ENCODE measurements at regions not wholly inside any gene's neighbourhood (a gene's known extent, or its start where the extent isn't known, plus 50 kb on each side); places are given as distances from the start of the nearest gene placed in this dataset.

DNA sequence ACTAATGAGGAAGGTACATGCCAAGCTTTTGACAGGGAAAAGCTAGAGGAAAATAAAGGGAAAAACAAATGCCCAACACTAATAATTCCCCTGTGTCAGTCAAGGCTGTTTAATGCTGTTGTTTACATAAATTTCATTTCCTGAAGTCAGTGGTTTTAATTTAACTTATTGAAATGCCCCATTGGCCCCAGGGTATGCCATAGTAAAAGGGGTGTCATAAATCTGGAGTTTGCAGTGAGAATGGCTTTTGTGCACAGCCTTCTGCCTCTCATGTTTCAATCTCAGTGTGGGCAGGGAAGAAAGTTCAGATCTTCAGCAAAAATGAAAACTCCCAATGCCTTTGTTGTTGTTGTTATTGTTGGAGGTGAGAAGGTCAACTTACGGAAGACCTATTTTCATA is 550.1 kb upstream of the DCC start:
- H2BK15ac ChIP-seq (ENCODE audit: low read length): no peak overlapping the region
- H2BK12ac ChIP-seq (ENCODE audit: low read depth, low read length): no peak overlapping the region
- no peaks in the 10 kb centered on the region for H4K20me1 ChIP-seq (replicated peaks in 1 of 2; ENCODE audit: control insufficient read depth in 1 of 2, insufficient read depth in 2 of 2, low read length in 2 of 2)
- H3K9me3 ChIP-seq (ENCODE audit: insufficient read depth in 2 of 2, low read depth in 1 of 2, low read length in 1 of 2): no peaks in the 10 kb centered on the region
- H2AFZ ChIP-seq (ENCODE audit: low read length): no peak overlapping the region
- FAIRE-seq (no peak), DNase-seq (ENCODE audit: low read depth in 1 of 2, low spot score in 2 of 2) (no peak)
- H3K27ac ChIP-seq (ENCODE audit: low read depth, low read length): no peak overlapping the region
- H3K79me2 ChIP-seq (ENCODE audit: control insufficient read depth in 1 of 2, insufficient read depth in 2 of 2, low read length in 2 of 2): no peaks in the 10 kb centered on the region
- H3K56ac ChIP-seq (replicated peaks; ENCODE audit: insufficient read length, low read depth, low read length): no peak overlapping the region
- POLR2A ChIA-PET (ENCODE audit: partially characterized antibody): no interaction called here
- H3K27me3 ChIP-seq (replicated peaks in 1 of 4; ENCODE audit: control insufficient read depth in 3 of 4, extremely low read depth in 1 of 4, insufficient read depth in 3 of 4, low read length in 3 of 4): no peaks in the 10 kb centered on the region
- H3K23me2 ChIP-seq (ENCODE audit: low read depth, low read length): no peaks in the 10 kb centered on the region
- H3K79me1 ChIP-seq (ENCODE audit: low read depth, low read length): no peaks in the 10 kb centered on the region
- H2BK120ac ChIP-seq (replicated peaks; ENCODE audit: low read depth, low read length): no peak overlapping the region
- H3K18ac ChIP-seq (ENCODE audit: extremely low read depth, low read length): no peak overlapping the region
- 93% methylated on average over 1 of the region's 1 CpG; no CpG with 5 or more reads in 1 of the 2 experiments for WGBS, 2 experiments (ENCODE audit: extremely low coverage in 1 of 2, insufficient coverage in 1 of 2, insufficient read length in 1 of 2, insufficient replicate concordance in 2 of 2, low coverage in 1 of 2, low lambda C conversion rate in 2 of 2, missing lambda C conversion rate in 1 of 2)
- no peak overlapping the region for H3K4me2 ChIP-seq (ENCODE audit: insufficient read depth in 1 of 2, low read depth in 2 of 2, low read length in 2 of 2)
- H2AK5ac ChIP-seq (ENCODE audit: low read depth, low read length): no peak overlapping the region
- H3K4me1 ChIP-seq (replicated peaks in 1 of 4; ENCODE audit: control insufficient read depth in 3 of 4, insufficient read depth in 4 of 4, low read length in 3 of 4): no peaks in the 10 kb centered on the region
- CTCF ChIA-PET (ENCODE audit: partially characterized antibody): no interaction called here
- no peak overlapping the region for H3K4ac ChIP-seq (replicated peaks; ENCODE audit: insufficient read length, low read depth, low read length)
- no peak overlapping the region for H4K8ac ChIP-seq (ENCODE audit: extremely low read depth, insufficient read depth, low read length)
- H3K23ac ChIP-seq (ENCODE audit: insufficient read length): no peak overlapping the region
- no peak overlapping the region for H4K5ac ChIP-seq (ENCODE audit: insufficient read length, low read depth, low read length)
- no peak overlapping the region for H3K4me3 ChIP-seq (ENCODE audit: extremely low read depth in 1 of 4, insufficient read depth in 2 of 4, low read depth in 3 of 4, low read length in 4 of 4)
- no peak overlapping the region for H2BK20ac ChIP-seq (ENCODE audit: low read length)
- H3K36me3 ChIP-seq (ENCODE audit: control insufficient read depth in 2 of 4, insufficient read depth in 4 of 4, low read length in 3 of 4): no peaks in the 10 kb centered on the region
- H2BK5ac ChIP-seq (ENCODE audit: low read depth, low read length): no peak overlapping the region
- H3K14ac ChIP-seq (ENCODE audit: insufficient read length): no peak overlapping the region
- H3K9ac ChIP-seq (replicated peaks in 1 of 4; ENCODE audit: extremely low read depth in 1 of 4, low read depth in 3 of 4, low read length in 3 of 4): no peak overlapping the region
- H4K91ac ChIP-seq (replicated peaks; ENCODE audit: insufficient read length, low read length): no peak overlapping the region
- TF ChIP-seq SUZ12 (IDR thresholded peaks at IDR 0.05; ENCODE audit: low read length) (no peak), RFX5 (IDR thresholded peaks at IDR 0.05; ENCODE audit: borderline replicate concordance, low read depth, low read length) (no peak), GABPA (IDR thresholded peaks at IDR 0.05; ENCODE audit: borderline replicate concordance, insufficient read depth, low read length) (no peak), TCF12 (IDR thresholded peaks at IDR 0.05; ENCODE audit: low read depth, low read length) (no peak), JUND (IDR thresholded peaks at IDR 0.05; ENCODE audit: low read length) (no peak), SP1 (IDR thresholded peaks at IDR 0.05; ENCODE audit: low read depth, low read length) (no peak), RXRA (IDR thresholded peaks at IDR 0.05; ENCODE audit: insufficient read depth, low read depth, low read length) (no peak), BCL11A (IDR thresholded peaks at IDR 0.05; ENCODE audit: low read depth in 2 of 2, low read length in 2 of 2) (no peak), RBBP5 (IDR thresholded peaks at IDR 0.05; ENCODE audit: borderline replicate concordance, low read depth, low read length) (no peak)
